GM23248 (cell line): ENCODE measurements at regions not wholly inside any gene's neighbourhood (a gene's known extent, or its start where the extent isn't known, plus 50 kb on each side); places are given as distances from the start of the nearest gene placed in this dataset.

Source experiments
- DNase-seq: peaks from one replicate; pipeline ENCODE4 v3.0.0-alpha.2; 2015
- H2AFZ ChIP-seq: fragments of 200-600 bp; sonication (generic); 2 replicates; pipeline ENCODE4 v1.6.1; 2016; ENCODE audit warnings: antibody characterized with exemption
- H3F3A ChIP-seq: fragments of 200-600 bp; sonication (generic); 2 replicates; pipeline ENCODE4 v1.6.1; 2016; ENCODE audit warnings: mild to moderate bottlenecking, antibody characterized with exemption, mixed run types; ENCODE audit not compliant: insufficient read depth
- H3K27ac ChIP-seq: fragments of 200-600 bp; sonication (generic); 2 replicates; pipeline ENCODE4 v1.5.1; 2016; ENCODE audit warnings: mild to moderate bottlenecking
- H3K27me3 ChIP-seq: fragments of 200-600 bp; sonication (generic); replicated peaks from 2 replicates; pipeline ENCODE4 v1.6.1; 2016; ENCODE audit warnings: mild to moderate bottlenecking; ENCODE audit not compliant: insufficient read depth
- H3K36me3 ChIP-seq: fragments of 200-600 bp; sonication (generic); 2 replicates; pipeline ENCODE4 v1.6.1; 2016; ENCODE audit warnings: low read depth, mild to moderate bottlenecking
- H3K4me1 ChIP-seq: fragments of 200-600 bp; sonication (generic); 2 replicates; pipeline ENCODE4 v1.6.1; 2016; ENCODE audit warnings: mild to moderate bottlenecking; ENCODE audit not compliant: insufficient read depth
- H3K4me2 ChIP-seq: fragments of 200-600 bp; sonication (generic); one replicate; pipeline ENCODE4 v1.6.1; 2016; ENCODE audit warnings: mild to moderate bottlenecking; ENCODE audit not compliant: unreplicated experiment
- H3K4me3 ChIP-seq: fragments of 200-600 bp; sonication (generic); 2 replicates; pipeline ENCODE4 v1.5.1; 2016; ENCODE audit warnings: mild to moderate bottlenecking
- H3K79me2 ChIP-seq: fragments of 200-600 bp; sonication (generic); 2 replicates; pipeline ENCODE4 v1.6.1; 2016; ENCODE audit warnings: mild to moderate bottlenecking; ENCODE audit not compliant: insufficient read depth
- H3K9ac ChIP-seq: fragments of 200-600 bp; sonication (generic); 2 replicates; pipeline ENCODE4 v1.6.1; 2016; ENCODE audit warnings: mild to moderate bottlenecking
- H3K9me2 ChIP-seq: fragments of 200-600 bp; sonication (generic); 2 replicates; pipeline ENCODE4 v1.6.1; 2016; ENCODE audit warnings: mixed run types, mild to moderate bottlenecking, moderate library complexity; ENCODE audit not compliant: insufficient read depth
- H3K9me3 ChIP-seq: fragments of 200-600 bp; sonication (generic); one replicate; pipeline ENCODE4 v1.6.1; 2017; ENCODE audit warnings: low read depth
- H4K20me1 ChIP-seq: fragments of 200-600 bp; sonication (generic); 2 replicates; pipeline ENCODE4 v1.6.0; 2016; ENCODE audit not compliant: insufficient read depth
- EZH2 ChIP-seq: fragments of 200-600 bp; sonication (generic); IDR thresholded peaks from 2 replicates; pipeline ENCODE4 v1.6.1; 2018; ENCODE audit warnings: antibody characterized with exemption, mild to moderate bottlenecking; ENCODE audit not compliant: insufficient read depth, poor library complexity, severe bottlenecking
- EZH2phosphoT487 ChIP-seq: fragments of 200-600 bp; sonication (generic); IDR thresholded peaks from 2 replicates; pipeline ENCODE4 v1.6.1; 2018; ENCODE audit warnings: antibody characterized with exemption, moderate library complexity, mild to moderate bottlenecking, low read depth; ENCODE audit not compliant: insufficient read depth
- WGBS, 2 experiments: methylation state at CpG; one replicate each; pipeline ENCODE4 v1.1.6; 2015 to 2017; ENCODE audit warnings: low lambda C conversion rate in 2 of 2, low coverage in 1 of 2; ENCODE audit errors: missing lambda C conversion rate in 2 of 2; 5-methylcytosine and 5-hydroxymethylcytosine counted together
- in situ Hi-C: fragments of 300-500 bp; cut with MboI; formaldehyde crosslinking; loops from 2 replicates; pipeline ENCODE4 v1.15.0; 2020

DNA sequence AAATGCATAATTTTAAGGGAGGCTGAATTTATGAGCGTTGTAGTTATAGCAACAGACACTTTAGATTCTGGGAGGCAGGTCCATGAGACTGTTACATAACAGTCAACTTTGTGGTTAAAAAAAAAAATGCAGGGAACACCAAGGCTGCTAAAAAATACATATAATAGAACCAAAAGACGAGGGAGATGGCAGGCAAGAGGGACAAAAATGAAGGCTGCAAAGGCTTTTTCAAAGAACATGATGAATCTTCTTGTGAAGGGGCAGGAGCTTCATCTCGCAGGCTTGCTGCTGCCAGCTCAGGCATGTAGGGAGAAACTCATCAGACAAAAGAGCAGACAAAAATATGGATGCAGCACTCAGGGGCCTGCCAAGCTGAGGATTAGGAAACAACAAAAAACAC, 243.9 kb downstream of the SHQ1 start:
- H3K27ac ChIP-seq, result no peak overlapping the region
- no peaks in the 10 kb centered on the region for H3K79me2 ChIP-seq
- DNase-seq, result peak; percentile 13
- no peaks in the 10 kb centered on the region for H3K9me2 ChIP-seq
- H3K9ac ChIP-seq, result no peak overlapping the region
- H3F3A ChIP-seq, result no peaks in the 10 kb centered on the region
- H3K4me1 ChIP-seq, result no peaks in the 10 kb centered on the region
- WGBS, 2 experiments, result 4 to 12% methylated on average over 3 of the region's 3 CpGs
- H3K4me3 ChIP-seq, result no peak overlapping the region
- H3K9me3 ChIP-seq, result no peaks in the 10 kb centered on the region
- no peak overlapping the region for H3K4me2 ChIP-seq
- H3K36me3 ChIP-seq, result no peaks in the 10 kb centered on the region
- H4K20me1 ChIP-seq, result no peaks in the 10 kb centered on the region
- in situ Hi-C loops, result no loop called here
- no peak for TF ChIP-seq EZH2
- H2AFZ ChIP-seq, result no peak overlapping the region
- H3K27me3 ChIP-seq, result peaks cover 17% of the 10 kb centered on the region; the same call in 1 of the 2 replicates

DNA sequence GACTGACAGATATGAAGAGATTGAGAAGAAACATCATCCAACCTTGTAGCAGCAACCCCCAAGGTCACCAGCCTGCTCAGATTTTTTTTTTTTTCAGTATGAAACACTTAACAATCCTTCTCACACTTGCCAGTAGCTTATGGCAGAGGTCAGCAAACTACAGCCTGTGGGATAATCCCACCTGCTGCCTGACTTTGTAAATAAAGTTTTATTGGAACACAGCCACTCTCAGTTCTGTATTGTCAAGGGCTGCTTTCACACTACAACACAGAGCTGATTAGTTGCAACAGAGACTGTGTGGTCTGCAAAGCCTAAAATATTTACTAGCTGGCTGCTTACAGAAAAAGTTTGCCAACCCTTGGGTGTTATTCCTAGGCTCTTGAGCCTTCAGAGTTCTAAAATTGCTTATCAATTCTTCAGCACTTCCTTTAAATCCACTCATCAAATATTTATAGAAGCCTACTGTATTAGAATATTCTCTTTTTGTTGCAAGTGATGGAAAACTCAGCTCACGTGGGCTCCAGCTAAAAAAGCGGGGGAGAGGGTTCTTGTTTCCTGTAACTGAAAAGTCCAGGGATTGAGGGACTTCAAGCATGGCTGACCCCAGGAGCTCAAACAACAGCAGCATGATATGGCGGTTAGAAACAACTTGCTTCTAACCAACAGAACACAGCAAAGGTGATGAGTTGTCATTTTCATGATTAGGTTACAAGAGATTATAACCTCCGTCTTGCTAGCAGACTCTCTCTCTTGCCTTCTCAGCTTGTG, 246.1 kb downstream of the SHQ1 start:
- Histone ChIP-seq H3K9me3 (no peaks in the 10 kb centered on the region), H3K4me2 (no peak overlapping the region), H2AFZ (no peak overlapping the region), H3K4me3 (no peak overlapping the region), H3K79me2 (no peaks in the 10 kb centered on the region), H3K36me3 (no peaks in the 10 kb centered on the region), H3K4me1 (no peaks in the 10 kb centered on the region), H4K20me1 (no peaks in the 10 kb centered on the region), H3K27ac (no peak overlapping the region), H3K27me3 (peaks cover 21% of the 10 kb centered on the region), H3K9ac (no peak overlapping the region), H3K9me2 (no peaks in the 10 kb centered on the region), H3F3A (no peaks in the 10 kb centered on the region)
- in situ Hi-C loops, result no loop called here
- no peak for DNase-seq
- 62 to 65% methylated on average over 4 of the region's 4 CpGs for WGBS, 2 experiments
- TF ChIP-seq EZH2 (no peak), EZH2phosphoT487 (no peak)

- Histone ChIP-seq H2AFZ (no peak overlapping the region), H4K20me1 (no peaks in the 10 kb centered on the region), H3K4me1 (no peaks in the 10 kb centered on the region; the same call in 1 of the 2 replicates), H3K9me2 (no peaks in the 10 kb centered on the region), H3K79me2 (no peaks in the 10 kb centered on the region), H3K4me3 (no peak overlapping the region), H3K4me2 (no peak overlapping the region), H3F3A (no peaks in the 10 kb centered on the region), H3K36me3 (no peaks in the 10 kb centered on the region), H3K27me3 (peaks cover 21% of the 10 kb centered on the region), H3K9ac (no peak overlapping the region), H3K27ac (no peak overlapping the region), H3K9me3 (no peaks in the 10 kb centered on the region)
- WGBS, 2 experiments, result 80 to 84% methylated on average over 5 of the region's 5 CpGs
- in situ Hi-C loops, result no loop called here
- TF ChIP-seq EZH2phosphoT487, result no peak
- TF ChIP-seq EZH2, result no peak
- no peak for DNase-seq
Measured at GRCh38 chr3:72601060-72601459, 247.2 kb downstream of the SHQ1 start.

- no peak for TF ChIP-seq EZH2
- no peak for TF ChIP-seq EZH2phosphoT487
- 43 to 54% methylated on average over 5 of the region's 5 CpGs for WGBS, 2 experiments
- in situ Hi-C loops, result no loop called here
Measured at GRCh38 chr3:72597756-72598195, 250.5 kb downstream of the SHQ1 start.

DNA sequence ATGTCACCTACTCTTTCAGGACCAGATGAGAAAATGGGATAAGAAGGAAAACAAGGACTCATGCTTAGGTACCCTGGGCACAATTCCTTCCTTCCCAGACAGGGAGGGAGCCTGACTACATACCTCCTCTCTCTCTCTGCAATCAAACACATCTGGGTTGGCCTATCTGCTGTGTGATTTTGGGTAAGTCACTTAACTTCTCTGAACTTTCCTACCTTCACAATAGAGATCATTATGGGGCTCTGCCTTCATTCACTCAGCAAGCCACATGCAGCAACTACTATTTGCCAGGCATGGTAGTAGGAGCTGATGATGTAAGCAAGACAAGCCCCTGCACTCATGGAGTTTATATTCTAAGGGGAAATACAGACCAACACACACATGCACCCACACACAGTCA, 251.2 kb downstream of the SHQ1 start:
- peaks cover 5% of the 10 kb centered on the region for H3K4me1 ChIP-seq
- no peak overlapping the region for H3K4me2 ChIP-seq
- H3K36me3 ChIP-seq, result no peaks in the 10 kb centered on the region
- TF ChIP-seq EZH2 (no peak), EZH2phosphoT487 (no peak)
- H3K27ac ChIP-seq, result no peak overlapping the region
- peaks cover 4% of the 10 kb centered on the region for H3F3A ChIP-seq
- H3K27me3 ChIP-seq, result peaks cover 17% of the 10 kb centered on the region
- no peaks in the 10 kb centered on the region for H3K9me2 ChIP-seq
- H3K9ac ChIP-seq, result no peak overlapping the region
- DNase-seq, result no peak
- in situ Hi-C loops, result no loop called here
- H3K9me3 ChIP-seq, result no peaks in the 10 kb centered on the region
- no peaks in the 10 kb centered on the region for H4K20me1 ChIP-seq
- no peak overlapping the region for H3K4me3 ChIP-seq
- no peaks in the 10 kb centered on the region for H3K79me2 ChIP-seq
- H2AFZ ChIP-seq, result no peak overlapping the region

More at GRCh38 chr3:72597756-72598195, 250.5 kb downstream of the SHQ1 start:
- no peak overlapping the region for H3K27ac ChIP-seq
- no peak overlapping the region for H3K4me3 ChIP-seq
- H3K36me3 ChIP-seq, result no peaks in the 10 kb centered on the region
- H3K4me2 ChIP-seq, result no peak overlapping the region
- H3K9ac ChIP-seq, result no peak overlapping the region
- H3K9me2 ChIP-seq, result no peaks in the 10 kb centered on the region
- H3K27me3 ChIP-seq, result peaks cover 17% of the 10 kb centered on the region
- H2AFZ ChIP-seq, result no peak overlapping the region
- no peaks in the 10 kb centered on the region for H3K79me2 ChIP-seq
- peak; percentile 44 for DNase-seq
- no peaks in the 10 kb centered on the region for H3F3A ChIP-seq
- no peaks in the 10 kb centered on the region for H3K9me3 ChIP-seq
- no peaks in the 10 kb centered on the region; the same call in 1 of the 2 replicates for H3K4me1 ChIP-seq
- no peaks in the 10 kb centered on the region for H4K20me1 ChIP-seq
